BE2C (cell line): ENCODE measurements at regions not wholly inside any gene's neighbourhood (a gene's known extent, or its start where the extent isn't known, plus 50 kb on each side); places are given as distances from the start of the nearest gene placed in this dataset.
"Not testable (repeated sequence)": the region's sequence is repeated elsewhere in the genome, so short reads cannot be mapped to it uniquely, and the experiment has no call there.

Experiments
- DNase-seq: peaks from one replicate; pipeline ENCODE4 v3.0.0-alpha.2; 2020
- H3K27me3 ChIP-seq: fragments of 250-450 bp; sonication (Bioruptor Pico); 2 replicates; pipeline ENCODE4 v1.5.1; 2020; ENCODE audit warnings: mild to moderate bottlenecking
- H3K36me3 ChIP-seq: fragments of 250-450 bp; sonication (Bioruptor Pico); 2 replicates; pipeline ENCODE4 v1.5.1; 2020; ENCODE audit warnings: mild to moderate bottlenecking
- H3K4me1 ChIP-seq: fragments of 250-450 bp; sonication (Bioruptor Pico); 2 replicates; pipeline ENCODE4 v1.5.1; 2020
- H3K4me3 ChIP-seq: 2 replicates; pipeline ENCODE4 v1.5.1; 2011; ENCODE audit warnings: low read depth, low read length
- H3K9me3 ChIP-seq: fragments of 250-450 bp; sonication (Bioruptor Pico); 2 replicates; pipeline ENCODE4 v1.5.1; 2020
- TF ChIP-seq, protein P1 (sequence below): IDR thresholded peaks from 2 replicates; pipeline ENCODE4 v1.5.1; 2012; ENCODE audit warnings: mild to moderate bottlenecking, low read depth, low read length

DNA sequence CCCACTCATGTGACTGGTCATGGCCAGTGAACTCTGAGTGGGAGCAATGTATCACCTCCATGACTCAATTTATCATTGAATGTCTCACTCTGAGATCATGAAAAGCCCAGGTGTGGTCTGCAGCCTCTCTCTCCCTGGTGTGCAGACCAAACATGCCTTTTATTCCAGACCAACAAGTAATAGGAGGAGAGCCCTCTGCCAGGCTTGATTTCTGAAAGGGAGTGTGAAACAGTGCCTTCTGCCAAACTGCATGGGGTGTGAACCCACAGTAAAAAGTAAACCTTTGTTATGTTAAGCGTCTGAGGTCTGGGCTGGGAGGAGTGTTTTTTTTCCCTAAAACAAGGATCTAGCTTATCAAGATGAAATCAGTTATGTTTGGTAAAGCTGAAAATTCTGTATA lies 601.2 kb downstream of the ADCYAP1 start:
- no peak overlapping the region for H3K4me3 ChIP-seq
- no peaks in the 10 kb centered on the region for H3K4me1 ChIP-seq
- no peak for DNase-seq
- no peaks in the 10 kb centered on the region for H3K27me3 ChIP-seq
- TF ChIP-seq, protein P1, sequence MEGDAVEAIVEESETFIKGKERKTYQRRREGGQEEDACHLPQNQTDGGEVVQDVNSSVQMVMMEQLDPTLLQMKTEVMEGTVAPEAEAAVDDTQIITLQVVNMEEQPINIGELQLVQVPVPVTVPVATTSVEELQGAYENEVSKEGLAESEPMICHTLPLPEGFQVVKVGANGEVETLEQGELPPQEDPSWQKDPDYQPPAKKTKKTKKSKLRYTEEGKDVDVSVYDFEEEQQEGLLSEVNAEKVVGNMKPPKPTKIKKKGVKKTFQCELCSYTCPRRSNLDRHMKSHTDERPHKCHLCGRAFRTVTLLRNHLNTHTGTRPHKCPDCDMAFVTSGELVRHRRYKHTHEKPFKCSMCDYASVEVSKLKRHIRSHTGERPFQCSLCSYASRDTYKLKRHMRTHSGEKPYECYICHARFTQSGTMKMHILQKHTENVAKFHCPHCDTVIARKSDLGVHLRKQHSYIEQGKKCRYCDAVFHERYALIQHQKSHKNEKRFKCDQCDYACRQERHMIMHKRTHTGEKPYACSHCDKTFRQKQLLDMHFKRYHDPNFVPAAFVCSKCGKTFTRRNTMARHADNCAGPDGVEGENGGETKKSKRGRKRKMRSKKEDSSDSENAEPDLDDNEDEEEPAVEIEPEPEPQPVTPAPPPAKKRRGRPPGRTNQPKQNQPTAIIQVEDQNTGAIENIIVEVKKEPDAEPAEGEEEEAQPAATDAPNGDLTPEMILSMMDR: no peak
- no peaks in the 10 kb centered on the region for H3K36me3 ChIP-seq
- H3K9me3 ChIP-seq: no peaks in the 10 kb centered on the region

DNA sequence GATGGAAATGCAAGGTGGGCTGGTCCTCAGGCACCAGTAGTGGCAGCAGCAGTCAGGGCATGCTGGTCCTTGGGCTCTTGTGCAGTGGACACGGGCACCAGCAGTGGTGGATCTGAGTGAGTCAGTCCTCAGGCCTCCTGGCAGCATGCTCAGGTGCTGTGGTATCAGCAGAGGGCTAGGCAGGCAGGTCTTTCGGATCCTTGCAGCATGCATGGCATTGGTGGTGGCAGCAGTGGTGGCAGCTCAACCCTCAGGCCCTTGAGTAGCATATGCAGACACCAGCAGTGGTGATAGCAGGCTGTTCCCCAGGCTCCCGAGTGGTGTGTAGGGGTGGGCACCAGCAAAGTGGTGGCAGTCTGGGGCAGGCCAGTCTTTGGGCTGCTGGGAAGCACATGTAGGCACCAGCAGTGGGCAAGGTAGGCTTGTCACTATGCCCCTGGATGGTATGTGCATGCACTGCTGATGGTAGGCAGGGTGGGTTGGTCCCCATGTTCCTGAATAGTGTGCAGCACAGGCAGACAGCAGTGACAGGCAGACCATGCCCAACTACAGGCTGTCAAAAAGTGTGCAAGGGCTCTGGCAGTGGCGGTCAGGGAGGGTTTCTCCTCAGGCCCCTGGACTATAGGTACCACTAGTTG lies 606.0 kb downstream of the ADCYAP1 start:
- TF ChIP-seq, protein P1: no peak
- DNase-seq: no peak
- Histone ChIP-seq H3K27me3 (no peaks in the 10 kb centered on the region), H3K4me3 (no peak overlapping the region), H3K9me3 (no peaks in the 10 kb centered on the region), H3K36me3 (no peaks in the 10 kb centered on the region), H3K4me1 (peaks cover 5% of the 10 kb centered on the region)

GRCh38 chr18:1511619-1512311 lies 607.1 kb downstream of the ADCYAP1 start:
- TF ChIP-seq, protein P1: no peak
- Histone ChIP-seq H3K36me3 (no peaks in the 10 kb centered on the region), H3K4me1 (peaks cover 5% of the 10 kb centered on the region), H3K27me3 (no peaks in the 10 kb centered on the region), H3K9me3 (no peaks in the 10 kb centered on the region), H3K4me3 (no peak overlapping the region)
- DNase-seq: no peak

GRCh38 chr18:1513519-1513918 lies 608.8 kb downstream of the ADCYAP1 start:
- DNase-seq: no peak
- H3K4me1 ChIP-seq: peaks cover 5% of the 10 kb centered on the region
- no peaks in the 10 kb centered on the region for H3K27me3 ChIP-seq
- no peaks in the 10 kb centered on the region for H3K36me3 ChIP-seq
- H3K9me3 ChIP-seq: no peaks in the 10 kb centered on the region
- TF ChIP-seq, protein P1: peak; percentile 38
- no peak overlapping the region for H3K4me3 ChIP-seq

DNA sequence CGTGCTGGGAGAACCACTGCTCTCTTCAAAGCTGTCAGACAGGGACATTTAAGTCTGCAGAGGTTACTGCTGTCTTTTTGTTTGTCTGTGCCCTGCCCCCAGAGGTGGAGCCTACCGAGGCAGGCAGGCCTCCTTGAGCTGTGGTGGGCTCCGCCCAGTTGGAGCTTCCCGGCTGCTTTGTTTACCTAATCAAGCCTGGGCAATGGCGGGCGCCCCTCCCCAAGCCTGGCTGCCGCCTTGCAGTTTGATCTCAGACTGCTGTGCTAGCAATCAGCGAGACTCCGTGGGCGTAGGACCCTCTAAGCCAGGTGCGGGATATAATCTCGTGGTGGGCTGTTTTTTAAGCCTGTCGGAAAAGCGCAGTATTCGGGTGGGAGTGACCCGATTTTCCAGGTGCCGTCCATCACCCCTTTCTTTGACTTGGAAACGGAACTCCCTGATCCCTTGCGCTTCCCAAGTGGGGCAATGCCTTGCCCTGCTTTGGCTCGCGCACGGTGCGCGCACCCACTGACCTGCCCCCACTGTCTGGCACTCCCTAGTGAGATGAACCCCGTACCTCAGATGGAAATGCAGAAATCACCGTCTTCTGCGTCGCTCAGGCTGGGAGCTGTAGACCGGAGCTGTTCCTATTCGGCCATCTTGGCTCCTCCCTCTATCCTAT lies 617.0 kb downstream of the ADCYAP1 start:
- H3K27me3 ChIP-seq, DNase-seq, H3K36me3 ChIP-seq, H3K9me3 ChIP-seq, H3K4me3 ChIP-seq, H3K4me1 ChIP-seq: not testable (repeated sequence)

DNA sequence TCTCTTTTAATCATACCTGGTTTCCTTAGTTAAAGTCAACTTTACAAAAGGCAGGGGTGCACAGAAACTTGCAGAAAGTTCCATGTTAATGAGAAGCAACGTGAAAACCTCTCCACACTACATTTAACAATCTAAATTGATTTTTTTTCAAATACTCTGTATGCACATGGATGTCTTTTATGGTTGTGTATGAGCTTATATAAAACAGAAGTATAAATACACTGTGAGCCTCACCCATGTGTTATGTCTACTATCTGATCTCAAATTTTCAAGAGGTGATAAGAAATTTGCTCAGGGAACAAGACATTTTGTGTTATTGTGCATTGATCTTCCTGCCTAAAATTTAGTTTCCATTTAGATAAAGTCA lies 617.6 kb downstream of the ADCYAP1 start:
- Histone ChIP-seq H3K36me3 (no peaks in the 10 kb centered on the region), H3K4me3 (no peak overlapping the region), H3K27me3 (no peaks in the 10 kb centered on the region), H3K4me1 (no peaks in the 10 kb centered on the region), H3K9me3 (no peaks in the 10 kb centered on the region)
- TF ChIP-seq, protein P1: no peak
- DNase-seq: no peak
